Stimulated activated CD8-positive, alpha-beta memory T cell treated with anti-CD3 and anti-CD28 coated beads, Interleukin-7, amount 100 ng/mL, for 1 hour (primary cell): ENCODE measurements at regions not wholly inside any gene's neighbourhood (a gene's known extent, or its start where the extent isn't known, plus 50 kb on each side); places are given as distances from the start of the nearest gene placed in this dataset.

ENCODE experiments used
- DNase-seq, 2 donors: peaks; one replicate each; pipeline ENCODE4 v3.0.0-alpha.2; 2020; ENCODE audit warnings: low read depth in 2 of 2

- DNase-seq, result no peak
Measured at GRCh38 chr1:65679773-65680172, 112.9 kb upstream of the PDE4B start.

- DNase-seq, result no peak
Measured at GRCh38 chr1:65681096-65681495, 111.6 kb upstream of the PDE4B start.

GRCh38 chr1:65687428-65688214 is 105.1 kb upstream of the PDE4B start:
- DNase-seq, result peak; percentile 47 to 59

- no peak for DNase-seq
Measured at GRCh38 chr1:65688215-65688566, 104.5 kb upstream of the PDE4B start.

GRCh38 chr1:65688848-65689247 is 103.8 kb upstream of the PDE4B start:
- no peak for DNase-seq

- no peak for DNase-seq
Measured at GRCh38 chr1:65691152-65691900, 101.4 kb upstream of the PDE4B start.

- no peak for DNase-seq
Measured at GRCh38 chr1:65691972-65692371, 100.7 kb upstream of the PDE4B start.

GRCh38 chr1:65694126-65694525 is 98.6 kb upstream of the PDE4B start:
- DNase-seq, result no peak

GRCh38 chr1:65694933-65695332 is 97.8 kb upstream of the PDE4B start:
- DNase-seq, result no peak

GRCh38 chr1:65698590-65698989 is 94.1 kb upstream of the PDE4B start:
- DNase-seq, result no peak

GRCh38 chr1:65703853-65704252 is 88.8 kb upstream of the PDE4B start:
- no peak for DNase-seq

GRCh38 chr1:65704318-65704717 is 88.4 kb upstream of the PDE4B start:
- no peak for DNase-seq

- no peak for DNase-seq
Measured at GRCh38 chr1:65717815-65718454, 74.8 kb upstream of the PDE4B start.

GRCh38 chr1:65719391-65719790 is 73.3 kb upstream of the PDE4B start:
- DNase-seq, result no peak

GRCh38 chr1:65722461-65722860 is 70.2 kb upstream of the PDE4B start:
- no peak for DNase-seq

GRCh38 chr1:65724151-65724550 is 68.5 kb upstream of the PDE4B start:
- DNase-seq, result no peak

- DNase-seq, result no peak
Measured at GRCh38 chr1:65725064-65725463, 67.6 kb upstream of the PDE4B start.

- DNase-seq, result no peak
Measured at GRCh38 chr1:65728504-65728903, 64.2 kb upstream of the PDE4B start.

GRCh38 chr1:65729259-65729658 is 63.4 kb upstream of the PDE4B start:
- no peak for DNase-seq

GRCh38 chr1:65734979-65735378 is 57.7 kb upstream of the PDE4B start:
- DNase-seq, result no peak

GRCh38 chr1:65741993-65742392 is 50.7 kb upstream of the PDE4B start:
- DNase-seq, result no peak
